GM12873 (cell line): ENCODE measurements at regions not wholly inside any gene's neighbourhood (a gene's known extent, or its start where the extent isn't known, plus 50 kb on each side); places are given as distances from the start of the nearest gene placed in this dataset.

Source experiments
- TF ChIP-seq, protein P1 (sequence below): IDR thresholded peaks from 2 replicates; pipeline ENCODE4 v1.5.1; 2012; ENCODE audit warnings: low read depth, mild to moderate bottlenecking, moderate library complexity, low read length, control low read depth; ENCODE audit not compliant: insufficient read depth; ENCODE audit errors: missing control alignments

DNA sequence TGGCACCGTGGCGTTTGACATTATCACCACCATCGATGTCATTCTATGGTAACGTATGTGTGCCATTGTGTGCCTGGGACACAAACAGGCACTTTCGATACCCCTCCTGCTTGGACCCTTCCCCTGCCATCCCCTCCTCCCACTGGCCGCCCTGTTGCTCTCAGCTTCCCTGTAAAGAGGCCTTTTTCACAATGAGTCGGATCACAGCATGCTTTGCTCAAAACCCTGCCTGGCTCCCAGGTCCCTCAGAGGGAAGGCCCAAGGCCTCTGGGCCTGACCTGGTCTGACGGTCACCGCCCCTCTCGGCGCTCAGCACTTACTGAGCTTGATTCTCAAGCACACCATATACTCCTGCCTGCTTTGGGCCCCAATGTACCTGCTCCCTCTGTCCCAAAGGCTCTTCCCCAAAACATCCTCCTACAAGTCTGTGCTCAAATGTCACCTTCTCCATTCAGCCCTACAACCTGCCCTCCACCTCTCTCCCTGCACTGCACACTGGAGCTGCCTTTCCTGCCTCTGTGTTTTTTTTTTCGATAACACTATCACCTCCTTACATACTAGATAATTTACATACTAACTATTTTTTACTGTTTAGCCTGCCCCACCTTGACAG, 303.8 kb downstream of the SOX9 start:
- TF ChIP-seq, protein P1, sequence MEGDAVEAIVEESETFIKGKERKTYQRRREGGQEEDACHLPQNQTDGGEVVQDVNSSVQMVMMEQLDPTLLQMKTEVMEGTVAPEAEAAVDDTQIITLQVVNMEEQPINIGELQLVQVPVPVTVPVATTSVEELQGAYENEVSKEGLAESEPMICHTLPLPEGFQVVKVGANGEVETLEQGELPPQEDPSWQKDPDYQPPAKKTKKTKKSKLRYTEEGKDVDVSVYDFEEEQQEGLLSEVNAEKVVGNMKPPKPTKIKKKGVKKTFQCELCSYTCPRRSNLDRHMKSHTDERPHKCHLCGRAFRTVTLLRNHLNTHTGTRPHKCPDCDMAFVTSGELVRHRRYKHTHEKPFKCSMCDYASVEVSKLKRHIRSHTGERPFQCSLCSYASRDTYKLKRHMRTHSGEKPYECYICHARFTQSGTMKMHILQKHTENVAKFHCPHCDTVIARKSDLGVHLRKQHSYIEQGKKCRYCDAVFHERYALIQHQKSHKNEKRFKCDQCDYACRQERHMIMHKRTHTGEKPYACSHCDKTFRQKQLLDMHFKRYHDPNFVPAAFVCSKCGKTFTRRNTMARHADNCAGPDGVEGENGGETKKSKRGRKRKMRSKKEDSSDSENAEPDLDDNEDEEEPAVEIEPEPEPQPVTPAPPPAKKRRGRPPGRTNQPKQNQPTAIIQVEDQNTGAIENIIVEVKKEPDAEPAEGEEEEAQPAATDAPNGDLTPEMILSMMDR: no peak

DNA sequence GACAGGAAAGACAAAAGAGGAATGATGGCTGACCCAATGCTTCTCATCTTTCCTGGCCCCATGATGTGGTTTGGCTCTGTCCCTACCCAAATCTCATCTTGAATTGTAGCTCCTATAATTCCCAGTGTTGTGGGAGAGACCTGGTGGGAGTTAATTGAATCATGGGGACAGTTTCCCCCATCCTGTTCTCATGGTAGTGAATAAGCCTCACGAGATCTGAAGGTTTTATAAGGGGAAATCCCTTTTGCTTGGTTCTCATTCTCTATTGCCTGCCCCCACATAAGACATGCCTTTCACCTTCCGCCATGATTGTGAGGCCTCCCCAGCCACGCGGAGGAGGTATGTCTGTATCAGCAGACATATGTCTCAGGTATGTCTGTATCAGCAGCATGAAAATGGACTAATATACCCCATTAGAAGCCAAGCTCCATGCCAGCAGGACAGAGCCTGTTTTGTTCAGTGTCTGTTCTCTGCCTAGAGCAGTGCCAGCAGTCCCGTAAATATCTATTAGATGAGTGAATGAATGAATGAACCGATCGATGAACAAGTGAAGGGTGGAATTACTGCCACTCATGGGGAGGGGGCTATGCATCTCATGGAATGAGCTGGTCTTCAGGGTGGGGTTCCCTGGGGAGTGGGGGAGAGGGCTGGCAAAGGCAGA, 304.4 kb downstream of the SOX9 start:
- TF ChIP-seq, protein P1: no peak

DNA sequence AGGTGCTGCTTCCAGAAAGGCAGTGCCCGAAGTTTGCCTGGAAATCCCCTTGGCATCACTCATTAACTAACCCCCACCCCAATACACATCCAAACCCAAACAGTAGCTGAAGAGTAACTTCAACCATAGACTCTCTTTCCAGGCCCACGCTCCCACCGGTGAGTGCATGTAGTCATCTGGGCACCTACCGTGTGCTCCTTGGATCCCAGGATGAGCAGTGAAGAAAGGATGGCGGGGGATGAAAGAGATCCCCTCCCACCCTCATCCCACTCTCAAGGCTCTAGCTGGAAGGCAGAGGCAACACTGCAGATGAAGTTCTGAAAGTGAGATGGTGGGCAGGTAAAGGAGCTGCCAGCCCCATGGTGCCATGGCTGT, 305.0 kb downstream of the SOX9 start:
- TF ChIP-seq, protein P1: no peak

DNA sequence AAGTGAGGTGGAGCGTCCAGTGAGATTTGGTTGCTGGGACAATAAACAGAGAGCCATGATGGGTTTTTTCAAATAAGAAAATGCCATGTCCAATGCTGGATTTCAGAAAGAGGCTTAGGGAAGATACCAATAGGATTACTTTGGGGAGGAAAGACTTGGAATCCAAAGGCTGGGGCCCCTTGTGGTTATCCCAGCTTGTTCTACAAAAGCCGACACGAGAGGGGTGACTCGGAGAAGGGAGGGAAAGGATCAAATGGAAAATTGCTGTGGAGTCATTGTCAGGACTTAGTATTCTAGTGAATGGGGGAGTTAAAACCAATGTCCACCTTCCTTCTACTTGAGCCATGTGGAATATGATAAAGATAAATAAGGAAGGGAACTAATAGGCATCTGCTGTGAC, 305.5 kb downstream of the SOX9 start:
- TF ChIP-seq, protein P1: no peak

DNA sequence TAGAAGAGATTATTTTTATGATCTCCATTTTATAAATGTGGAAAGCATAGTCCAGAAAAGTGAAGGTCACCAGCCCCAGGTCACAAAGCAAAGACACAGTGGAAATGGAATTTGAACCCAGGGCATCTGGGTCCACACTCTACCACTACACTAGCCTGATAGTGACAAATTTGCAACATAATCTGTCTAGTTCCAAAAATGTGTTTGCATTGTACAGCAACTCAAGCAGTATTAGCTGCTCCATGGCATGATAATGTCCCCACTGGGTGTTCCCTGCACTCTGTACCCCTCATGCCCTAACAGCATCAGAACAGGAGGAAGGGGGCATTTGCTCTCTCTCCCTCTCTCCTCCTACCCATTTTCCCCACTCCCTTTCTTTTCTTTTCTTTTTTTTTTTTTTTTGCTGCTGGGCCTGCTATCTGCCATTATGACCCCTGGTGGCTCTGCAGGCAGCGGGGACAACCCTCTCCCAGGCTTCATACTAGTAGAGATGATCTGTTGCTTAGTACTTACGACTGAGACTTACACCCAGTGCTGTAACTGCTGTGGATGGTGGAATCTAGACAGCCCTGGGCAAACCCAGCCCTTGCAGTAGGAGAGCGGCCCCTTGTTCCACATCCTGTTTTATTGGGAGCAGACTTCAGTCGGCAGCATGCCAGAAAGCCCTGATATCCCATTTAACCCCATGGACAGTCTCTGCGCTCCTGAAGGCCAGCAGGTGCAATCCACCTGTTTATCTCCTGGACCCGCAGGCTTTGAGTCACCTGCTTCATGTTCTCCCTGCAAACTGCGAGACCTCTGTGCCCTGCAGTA, 306.3 kb downstream of the SOX9 start:
- TF ChIP-seq, protein P1: no peak

DNA sequence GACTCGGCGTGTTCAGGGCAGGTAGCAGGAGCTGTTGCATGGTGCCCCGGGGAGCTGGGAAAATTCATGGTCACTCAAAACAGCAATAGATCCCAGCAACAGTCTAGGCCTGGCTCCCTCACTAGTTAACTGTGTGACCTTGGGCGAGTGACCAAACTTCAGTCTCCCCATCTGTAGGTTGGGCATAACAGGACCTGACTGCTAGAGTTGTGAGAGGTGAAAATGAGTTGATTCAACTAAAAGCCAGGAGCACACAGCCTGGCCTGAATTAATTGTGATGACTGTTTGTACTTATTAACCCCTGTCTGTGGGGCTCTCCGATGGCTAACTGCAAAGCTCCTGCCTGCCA, 306.9 kb downstream of the SOX9 start:
- TF ChIP-seq, protein P1: no peak

DNA sequence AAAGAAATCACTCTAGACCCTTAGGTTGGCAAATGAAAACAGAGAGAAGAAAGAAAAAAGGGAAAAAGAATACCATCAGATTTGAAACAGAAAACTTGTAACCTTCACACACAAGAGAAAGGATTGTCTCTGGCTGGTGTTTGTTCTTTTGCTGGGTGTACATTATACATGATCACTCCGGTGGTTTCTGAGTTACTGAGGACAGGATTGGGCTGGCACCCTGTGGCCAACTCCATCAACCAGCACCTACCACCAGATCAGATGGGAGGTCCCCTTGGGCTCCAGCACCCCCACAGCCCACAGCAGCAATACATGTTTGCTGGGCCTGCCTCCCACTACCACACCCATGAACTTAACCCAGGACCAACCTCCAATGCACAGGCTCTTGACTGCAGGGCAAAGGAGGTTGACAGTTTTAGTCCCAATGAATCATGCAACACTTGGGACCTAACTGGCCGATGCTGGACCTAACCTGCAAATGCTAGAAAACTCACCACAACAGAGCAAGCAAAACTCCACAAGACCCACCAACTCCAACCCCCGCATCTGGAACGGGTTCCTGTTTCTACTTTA, 308.3 kb downstream of the SOX9 start:
- TF ChIP-seq, protein P1: no peak
